ENCODE measurements at regions not wholly inside any gene's neighbourhood (a gene's known extent, or its start where the extent isn't known, plus 50 kb on each side); places are given as distances from the start of the nearest gene placed in this dataset.

GRCh38 chr11:69931060-69931910 is 112.1 kb upstream of the FGF3 start:
- Histone ChIP-seq H3K27ac (ENCODE audit: low read depth, low read length) (no peak overlapping the region), H3K9ac (ENCODE audit: low read length) (no peak overlapping the region), H3K27me3 (ENCODE audit: low read length) (no peaks in the 10 kb centered on the region), H3K9me2 (replicated peaks; ENCODE audit: insufficient read depth, low read length) (no peaks in the 10 kb centered on the region), H3K4me3 (ENCODE audit: insufficient read depth, low read length, poor library complexity, severe bottlenecking) (no peak overlapping the region), H4K20me1 (ENCODE audit: low read depth, low read length) (no peaks in the 10 kb centered on the region), H3K79me2 (ENCODE audit: insufficient read depth, low read length) (no peaks in the 10 kb centered on the region), H3K9me3 (ENCODE audit: insufficient read depth, low read length) (no peaks in the 10 kb centered on the region), H3K36me3 (ENCODE audit: low read length) (no peaks in the 10 kb centered on the region), H3K4me2 (ENCODE audit: low read depth, low read length, poor library complexity, severe bottlenecking) (no peak overlapping the region), H2AFZ (ENCODE audit: low read depth, low read length, severe bottlenecking) (no peak overlapping the region), H3F3A (ENCODE audit: insufficient read depth) (no peaks in the 10 kb centered on the region)
- TF ChIP-seq EZH2phosphoT487 (conservative IDR thresholded peaks at IDR 0.05; ENCODE audit: low read length) (no peak), CTCF (IDR thresholded peaks at IDR 0.05; ENCODE audit: insufficient read depth, low read length, poor library complexity, severe bottlenecking) (no peak)

- Histone ChIP-seq H3K9me2 (replicated peaks; ENCODE audit: insufficient read depth, low read length) (no peaks in the 10 kb centered on the region), H3K4me2 (ENCODE audit: low read depth, low read length, poor library complexity, severe bottlenecking) (no peak overlapping the region), H3K36me3 (ENCODE audit: low read length) (no peaks in the 10 kb centered on the region), H3K9ac (ENCODE audit: low read length) (no peak overlapping the region), H3K79me2 (ENCODE audit: insufficient read depth, low read length) (no peaks in the 10 kb centered on the region), H3K4me3 (ENCODE audit: insufficient read depth, low read length, poor library complexity, severe bottlenecking) (no peak overlapping the region), H3K27me3 (ENCODE audit: low read length) (no peaks in the 10 kb centered on the region), H3F3A (ENCODE audit: insufficient read depth) (no peaks in the 10 kb centered on the region), H3K27ac (ENCODE audit: low read depth, low read length) (no peak overlapping the region), H4K20me1 (ENCODE audit: low read depth, low read length) (no peaks in the 10 kb centered on the region), H2AFZ (ENCODE audit: low read depth, low read length, severe bottlenecking) (no peak overlapping the region), H3K9me3 (ENCODE audit: insufficient read depth, low read length) (no peaks in the 10 kb centered on the region)
- no peak for TF ChIP-seq CTCF (IDR thresholded peaks at IDR 0.05; ENCODE audit: insufficient read depth, low read length, poor library complexity, severe bottlenecking)
- no peak for TF ChIP-seq EZH2phosphoT487 (conservative IDR thresholded peaks at IDR 0.05; ENCODE audit: low read length)
Observed at GRCh38 chr11:69931994-69932910, 113.0 kb upstream of the FGF3 start.

GRCh38 chr11:69934861-69935494 is 115.8 kb upstream of the FGF3 start:
- H3K27ac ChIP-seq (ENCODE audit: low read depth, low read length), result no peak overlapping the region
- TF ChIP-seq EZH2phosphoT487 (conservative IDR thresholded peaks at IDR 0.05; ENCODE audit: low read length) (no peak), CTCF (IDR thresholded peaks at IDR 0.05; ENCODE audit: insufficient read depth, low read length, poor library complexity, severe bottlenecking) (no peak)
- no peak overlapping the region for H2AFZ ChIP-seq (ENCODE audit: low read depth, low read length, severe bottlenecking)

More at GRCh38 chr11:69934861-69935494, 115.8 kb upstream of the FGF3 start:
- Histone ChIP-seq H3K9me2 (replicated peaks; ENCODE audit: insufficient read depth, low read length) (no peaks in the 10 kb centered on the region), H4K20me1 (ENCODE audit: low read depth, low read length) (no peaks in the 10 kb centered on the region), H3K27me3 (ENCODE audit: low read length) (no peaks in the 10 kb centered on the region), H3K9ac (ENCODE audit: low read length) (no peak overlapping the region), H3K9me3 (ENCODE audit: insufficient read depth, low read length) (no peaks in the 10 kb centered on the region), H3K36me3 (ENCODE audit: low read length) (no peaks in the 10 kb centered on the region), H3K4me3 (ENCODE audit: insufficient read depth, low read length, poor library complexity, severe bottlenecking) (no peak overlapping the region), H3F3A (ENCODE audit: insufficient read depth) (no peaks in the 10 kb centered on the region), H3K79me2 (ENCODE audit: insufficient read depth, low read length) (no peaks in the 10 kb centered on the region), H3K4me2 (ENCODE audit: low read depth, low read length, poor library complexity, severe bottlenecking) (no peak overlapping the region)
